Activated CD4-positive, alpha-beta T cell treated with anti-CD3 and anti-CD28 coated beads, Interleukin-2, Interleukin-6, amounts not matched to agents 100 ng/mL and 50 ng/mL, durations not matched to agents 16 hours and 8 hours (primary cell): ENCODE measurements at regions not wholly inside any gene's neighbourhood (a gene's known extent, or its start where the extent isn't known, plus 50 kb on each side); places are given as distances from the start of the nearest gene placed in this dataset.
A peak's percentile ranks its signal among the peaks of the same experiment; 100 is the strongest.
"Not testable (repeated sequence)": the region's sequence is repeated elsewhere in the genome, so short reads cannot be mapped to it uniquely, and the experiment has no call there.

ENCODE experiments used
- DNase-seq: peaks from one replicate; pipeline ENCODE4 v3.0.0-alpha.2; 2020

DNA sequence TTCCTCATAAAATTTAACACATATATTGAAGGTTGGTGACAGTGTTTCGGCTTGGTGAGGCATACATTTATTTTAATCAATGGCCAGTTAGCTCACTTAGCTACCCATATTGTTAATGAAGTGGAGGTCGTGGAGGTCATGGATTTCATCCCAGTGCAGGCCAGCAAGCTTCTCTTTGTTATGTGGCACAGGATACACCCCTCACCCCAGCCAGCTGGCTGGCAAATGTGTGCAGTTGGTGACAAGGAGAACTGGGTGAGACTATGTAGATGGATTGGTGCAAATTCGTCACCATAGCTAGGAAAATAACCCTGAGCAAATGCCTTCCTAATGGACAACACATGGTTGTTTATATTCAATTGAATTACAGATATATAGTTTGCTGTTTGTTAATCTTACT, 50.5 kb upstream of the FOXP2 start:
- no peak for DNase-seq

DNA sequence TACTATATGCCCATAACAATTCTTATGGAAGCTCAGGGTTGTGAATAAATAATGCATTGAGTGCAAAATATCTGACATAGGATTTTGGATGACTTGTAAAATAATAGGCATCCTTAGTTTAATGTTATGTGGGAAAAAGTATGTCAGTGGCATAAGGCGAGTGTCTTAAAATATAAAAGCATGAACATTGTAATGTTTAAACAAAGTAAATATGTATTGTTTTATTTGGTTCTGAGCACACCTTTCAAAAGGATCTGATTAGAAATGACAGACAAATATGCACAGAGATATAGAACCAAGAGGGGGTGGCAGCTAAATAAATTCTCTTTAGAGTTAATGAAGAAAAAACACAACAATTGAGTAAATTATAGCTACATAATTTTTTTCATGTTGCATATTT, 51.3 kb upstream of the FOXP2 start:
- DNase-seq: no peak

DNA sequence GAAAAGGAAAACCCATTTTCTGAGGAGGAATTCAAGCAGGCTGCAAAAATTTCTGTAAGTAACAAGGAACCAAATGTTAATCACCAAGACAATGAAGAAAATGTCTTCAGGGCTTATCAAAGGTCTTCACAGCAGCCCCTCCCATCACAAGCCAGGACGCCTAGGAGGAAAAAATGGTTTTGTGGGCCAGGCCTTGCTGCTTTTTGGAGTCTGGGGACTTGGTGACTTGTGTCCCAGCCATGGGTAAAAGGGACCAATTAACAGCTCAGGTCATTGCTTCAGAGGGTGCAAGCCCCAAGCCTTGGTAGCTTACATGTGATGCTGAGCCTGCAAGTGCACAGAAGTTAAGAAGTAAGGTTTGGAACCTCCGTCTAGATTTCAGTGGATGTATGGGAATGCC, 55.7 kb upstream of the FOXP2 start:
- no peak for DNase-seq

DNA sequence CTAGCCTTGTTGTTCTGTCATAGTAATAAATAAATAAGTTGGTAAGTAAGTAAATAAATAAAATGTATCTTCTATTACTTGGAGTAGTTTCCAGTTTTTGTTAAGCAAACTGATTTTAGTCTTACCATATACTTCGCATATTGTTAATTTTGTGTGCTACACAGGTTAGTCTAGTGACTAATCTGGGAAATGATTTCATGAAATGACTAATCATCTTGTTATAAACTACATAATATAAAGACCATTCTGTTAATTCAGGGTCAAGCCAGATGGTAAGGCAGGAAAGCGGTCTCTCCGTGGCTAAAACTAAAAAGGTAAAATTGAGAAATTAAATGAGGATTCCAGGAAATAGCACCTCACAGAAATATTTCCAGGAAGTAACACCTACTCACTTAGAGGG, 58.5 kb upstream of the FOXP2 start:
- DNase-seq: peak; percentile 7

DNA sequence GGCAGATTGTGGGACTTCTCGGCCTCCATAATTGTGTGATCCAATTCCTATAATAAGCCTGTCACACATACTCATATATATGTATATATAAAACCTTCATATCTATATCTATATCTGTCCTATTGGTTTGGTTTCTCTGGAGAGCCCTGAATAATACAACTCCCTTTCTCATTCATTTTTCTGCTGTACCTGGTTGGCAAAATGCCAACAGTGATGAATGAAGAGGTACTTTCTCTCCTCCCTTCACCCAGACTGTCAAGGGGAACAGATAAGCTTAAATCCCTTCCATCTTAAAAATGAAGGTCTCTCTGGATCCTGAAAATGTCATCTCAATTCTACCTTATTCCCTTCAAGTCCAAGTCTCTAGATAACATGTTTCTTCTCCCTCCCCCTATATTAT, 60.3 kb upstream of the FOXP2 start:
- no peak for DNase-seq

DNA sequence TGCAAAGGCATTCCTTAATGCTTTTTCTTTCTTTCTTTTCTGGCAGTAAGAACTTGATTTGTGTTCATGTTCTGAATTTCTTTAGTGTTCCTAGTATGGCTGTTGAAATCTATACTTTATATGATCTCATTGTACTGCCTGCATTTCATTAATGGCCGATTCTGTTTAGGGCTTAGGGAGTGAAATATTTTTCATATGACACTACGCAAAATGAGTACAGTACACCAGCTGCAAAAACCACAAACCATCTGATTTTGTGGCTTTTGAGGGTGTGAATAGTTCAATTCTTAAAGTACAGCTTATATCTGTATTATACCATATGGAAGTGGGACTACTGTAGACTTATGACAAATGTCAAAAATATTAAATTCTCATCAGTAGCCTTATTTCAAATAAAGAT, 69.1 kb upstream of the FOXP2 start:
- no peak for DNase-seq

DNA sequence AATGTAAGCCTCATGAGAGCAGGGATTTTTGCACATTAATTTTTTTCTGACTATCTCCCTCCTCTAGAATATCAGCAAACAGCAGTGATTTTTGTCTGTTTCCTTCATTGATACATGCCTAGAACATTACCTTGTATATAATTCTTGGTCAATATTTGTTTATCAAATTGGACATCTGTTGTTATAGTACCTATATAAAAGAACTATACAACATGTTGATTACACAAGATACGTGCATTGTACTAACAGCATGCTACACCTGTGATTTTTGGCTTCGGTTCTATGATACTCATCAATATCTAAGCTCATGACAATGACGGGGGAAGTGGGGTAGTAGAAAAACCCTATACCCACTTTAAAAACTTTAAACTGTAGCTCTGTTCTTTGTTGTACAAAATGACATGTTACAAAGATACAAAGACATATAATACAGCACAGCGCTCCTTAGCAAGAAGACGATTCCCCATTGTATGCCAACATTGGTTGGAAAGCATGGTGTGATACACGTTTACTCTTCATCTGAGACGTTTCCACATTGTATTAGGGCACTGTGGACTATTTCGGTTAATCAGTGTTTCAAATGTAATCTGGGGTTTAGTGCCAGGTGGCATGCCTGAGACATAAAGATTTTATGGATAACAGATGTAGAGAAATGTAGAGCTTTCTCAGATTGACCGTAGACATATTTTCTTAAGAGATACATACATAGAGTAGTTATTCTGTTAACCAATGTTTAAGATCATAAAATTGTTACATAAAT, 70.5 kb upstream of the FOXP2 start:
- no peak for DNase-seq

DNA sequence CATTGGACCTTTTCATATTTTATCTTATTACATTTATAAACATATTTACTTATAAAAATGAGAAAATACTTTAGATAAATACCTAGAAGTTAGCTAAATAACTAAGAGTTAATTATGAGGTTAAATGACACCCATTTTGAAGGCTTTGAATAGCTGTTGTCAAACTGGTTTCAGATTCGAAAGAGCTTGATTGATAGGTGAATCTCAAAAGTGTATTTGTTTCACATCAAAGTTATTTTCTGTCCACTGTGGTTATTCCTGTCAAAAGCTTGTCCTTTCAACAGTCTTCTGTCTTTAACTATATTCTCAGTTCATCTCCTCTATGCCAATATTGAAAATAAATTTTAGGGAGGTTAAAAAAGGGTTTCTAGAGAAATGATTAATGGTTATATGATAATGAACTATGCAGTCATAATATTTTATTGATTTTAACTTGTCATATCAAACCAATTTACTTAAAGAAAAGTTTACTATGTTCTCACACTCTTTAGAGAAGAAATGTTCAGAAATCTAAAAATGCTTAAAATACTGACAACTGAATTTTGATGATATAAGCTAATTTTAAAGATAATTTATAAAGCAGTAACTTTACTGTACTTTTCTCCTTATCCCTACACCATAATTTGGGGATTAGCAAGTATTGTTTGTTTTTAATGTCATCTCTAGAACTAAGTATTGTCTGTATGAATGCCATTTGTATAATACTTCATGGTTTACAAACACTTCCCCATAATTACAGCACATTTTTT, 72.0 kb upstream of the FOXP2 start:
- DNase-seq: no peak

DNA sequence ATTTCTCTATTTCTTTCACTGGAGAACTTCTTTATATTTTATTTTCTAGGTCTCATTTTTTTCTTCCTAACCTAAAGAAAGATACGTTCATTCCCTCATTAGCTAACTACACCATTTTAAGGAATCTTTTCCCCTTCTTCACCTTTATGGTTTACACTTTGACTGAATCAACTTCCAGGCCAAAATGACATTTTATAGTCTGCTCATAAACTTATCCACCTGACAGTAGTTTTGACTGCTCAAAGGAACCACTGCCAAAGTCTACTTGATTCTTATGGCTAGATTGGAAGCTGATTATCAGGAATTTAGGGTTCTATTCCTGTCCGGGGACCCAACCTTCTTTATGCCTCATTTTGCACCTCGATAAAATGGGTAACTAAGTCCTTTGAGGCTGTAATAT, 73.0 kb upstream of the FOXP2 start:
- DNase-seq: no peak

DNA sequence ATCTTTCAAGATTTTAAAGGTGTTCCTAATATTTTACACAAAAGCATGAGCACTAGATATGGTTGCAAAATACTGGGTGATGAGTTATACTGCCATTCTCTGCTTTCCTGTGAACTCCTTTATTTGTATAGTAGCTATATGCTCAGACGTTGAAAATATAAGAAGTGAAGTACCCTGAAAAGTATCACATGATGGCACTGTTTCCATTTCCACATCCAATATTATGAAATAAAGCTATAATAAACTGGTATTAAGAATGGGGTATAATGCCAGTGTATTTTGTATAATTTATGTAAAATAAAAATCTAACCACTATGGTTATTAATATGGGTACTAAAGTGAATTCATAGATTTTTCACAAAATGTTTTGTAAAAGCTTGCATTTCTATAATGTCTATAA, 79.6 kb upstream of the FOXP2 start:
- no peak for DNase-seq

DNA sequence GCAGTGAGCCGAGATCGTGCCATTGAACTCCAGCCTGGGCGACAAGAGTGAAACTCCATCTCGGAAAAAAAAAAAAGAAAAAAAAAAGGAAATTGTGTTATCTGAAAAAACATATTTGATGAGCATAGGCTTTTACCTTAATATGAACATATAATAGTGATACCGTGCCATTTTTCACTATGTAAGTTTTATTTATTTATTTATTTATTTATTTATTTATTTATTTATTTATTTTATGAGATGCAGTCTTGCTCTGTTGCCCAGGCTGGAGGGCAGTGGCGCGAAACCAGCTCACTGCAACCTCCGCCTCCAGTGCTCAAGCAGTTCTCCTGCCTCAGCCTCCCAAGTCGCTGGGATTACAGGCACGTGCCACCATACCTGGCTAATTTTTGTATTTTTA, 85.2 kb upstream of the FOXP2 start:
- DNase-seq: not testable (repeated sequence)

DNA sequence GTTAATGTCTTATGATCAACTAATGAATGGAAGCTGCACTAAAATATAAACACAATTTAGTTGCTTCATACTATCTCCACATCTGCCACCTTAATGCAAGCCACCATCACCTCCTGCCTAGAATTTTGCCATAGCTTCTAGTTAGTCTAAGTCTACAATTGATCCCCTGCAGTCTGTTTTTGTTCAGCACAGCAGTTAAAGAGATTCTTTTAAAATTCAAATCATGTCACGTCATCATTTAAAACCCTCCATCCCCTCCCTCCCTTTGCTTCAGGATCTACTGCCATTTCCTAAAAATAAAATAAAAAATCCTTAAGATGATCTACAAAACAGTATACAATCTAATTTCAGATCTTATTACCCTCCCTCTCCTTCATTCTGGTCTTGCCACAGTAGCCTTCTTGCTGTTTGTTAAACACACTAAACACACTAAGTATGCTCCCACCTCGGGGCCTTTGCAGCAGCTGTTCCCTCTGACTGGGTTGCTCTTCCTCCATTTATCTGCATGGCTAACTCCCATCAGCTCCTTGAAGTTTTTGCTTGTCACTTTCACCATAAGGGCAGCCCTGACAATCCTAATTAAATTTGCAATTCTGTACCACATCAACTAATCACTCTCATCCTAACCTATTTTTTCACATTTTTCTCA, 97.0 kb upstream of the FOXP2 start:
- no peak for DNase-seq

DNA sequence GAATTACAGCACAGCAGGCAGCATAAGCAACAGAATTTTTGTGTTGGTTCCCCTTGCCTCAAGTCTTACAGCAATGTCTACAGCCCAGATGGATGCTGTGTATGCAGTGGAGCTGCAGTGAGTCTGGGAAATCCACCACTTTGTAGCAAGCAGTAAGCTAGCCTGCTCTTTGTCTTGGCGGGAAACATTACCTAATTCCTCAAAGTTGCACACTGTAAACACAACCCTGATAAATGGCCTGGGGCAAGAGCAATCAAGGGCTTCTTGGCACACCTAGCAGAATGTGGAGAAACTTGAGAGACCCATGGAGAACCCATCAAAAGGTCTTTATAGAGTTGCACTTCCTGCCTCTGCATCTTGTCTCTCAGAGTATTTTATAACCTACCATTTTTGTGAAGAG, 102.0 kb upstream of the FOXP2 start:
- DNase-seq: no peak

DNA sequence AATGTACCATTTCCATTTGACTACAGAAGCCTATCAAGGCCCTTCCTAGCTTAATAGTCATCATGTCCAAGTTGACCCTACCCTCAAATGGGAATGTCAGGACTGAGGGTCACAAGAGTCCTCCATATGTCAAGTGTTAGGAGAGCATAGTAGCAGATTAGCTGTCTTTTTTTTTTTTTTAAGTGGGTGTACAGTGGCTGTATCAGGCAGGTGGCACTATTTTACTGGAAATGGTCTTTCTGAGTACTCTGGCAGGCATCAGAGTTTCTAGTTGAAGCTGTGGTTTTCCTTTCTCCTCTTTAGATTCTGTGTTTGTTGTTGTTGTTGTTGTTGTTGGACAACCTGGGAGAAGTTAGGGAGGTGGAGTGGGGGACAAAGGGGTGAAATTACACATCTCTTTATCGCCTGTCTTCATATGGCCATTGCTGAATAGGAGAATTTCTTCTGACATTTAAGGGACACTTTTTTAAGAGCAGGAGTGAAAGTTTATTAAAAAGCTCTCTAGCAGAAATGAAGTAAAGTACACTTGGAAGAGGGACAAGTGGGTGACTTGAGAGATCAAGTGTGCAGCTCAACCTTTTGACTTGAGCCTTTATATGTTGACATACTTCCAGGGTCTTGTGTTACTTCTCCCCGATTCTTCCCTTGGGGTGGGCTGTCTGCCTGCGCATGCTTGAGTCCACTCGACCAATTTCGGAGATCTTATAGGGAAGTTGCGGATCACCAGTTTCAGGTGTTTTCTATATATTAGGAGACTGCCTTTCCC, 104.1 kb upstream of the FOXP2 start:
- no peak for DNase-seq

DNA sequence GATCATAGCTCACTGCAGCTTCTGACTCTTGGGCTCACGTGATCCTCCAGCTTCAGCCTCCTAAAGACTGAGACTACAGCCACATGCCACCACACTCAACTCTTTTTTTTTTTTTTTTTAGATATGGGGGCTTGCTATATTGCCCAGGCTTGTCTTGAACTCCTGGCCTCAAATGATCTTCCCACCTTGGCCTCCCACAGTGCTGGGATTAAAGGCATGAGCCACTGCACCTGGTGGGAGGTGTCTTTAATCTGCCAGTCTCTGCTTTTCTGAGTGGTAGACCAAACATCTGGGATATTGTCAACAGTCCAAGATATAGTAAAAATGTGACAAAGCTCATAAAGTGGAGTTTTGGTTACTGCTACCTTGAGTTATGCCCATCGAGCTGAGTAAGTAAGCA, 104.9 kb upstream of the FOXP2 start:
- DNase-seq: no peak

DNA sequence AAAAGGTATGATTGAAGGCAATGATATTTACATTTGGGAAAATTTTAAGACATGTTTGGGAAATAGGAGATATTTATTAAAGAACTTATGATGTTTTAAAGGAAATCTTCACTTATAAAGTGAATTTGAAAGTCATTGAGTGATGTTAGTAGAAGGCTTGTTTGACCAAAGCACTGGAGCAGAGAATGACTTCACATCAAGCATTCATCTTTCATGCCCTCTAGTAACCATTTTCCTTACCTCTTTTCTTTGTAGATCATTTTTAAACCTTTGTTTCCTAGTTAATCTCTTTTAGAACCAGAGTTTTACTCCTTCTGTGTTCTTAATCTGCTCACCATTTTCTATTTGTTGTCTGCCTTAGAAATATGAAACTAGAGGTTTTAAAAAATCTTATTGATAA, 111.3 kb upstream of the FOXP2 start:
- no peak for DNase-seq

DNA sequence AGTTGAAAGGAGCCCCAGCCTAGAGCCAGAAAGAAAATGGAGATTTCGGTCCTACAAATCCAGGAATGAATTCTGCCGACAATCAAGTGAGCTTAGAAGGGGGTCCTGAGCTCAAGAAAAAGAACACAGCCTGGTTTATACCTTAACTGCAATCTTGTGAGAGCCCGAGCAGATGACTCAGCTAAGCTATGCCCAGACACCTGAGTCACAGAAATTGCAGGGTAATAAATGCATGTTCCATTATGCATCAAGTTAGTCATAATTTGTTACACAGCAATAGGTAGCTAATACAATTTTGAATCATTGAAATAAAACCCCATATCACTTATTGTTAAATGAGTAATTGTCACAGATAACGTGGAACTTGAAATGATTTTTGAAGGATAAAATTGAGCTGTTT, 111.8 kb upstream of the FOXP2 start:
- no peak for DNase-seq

DNA sequence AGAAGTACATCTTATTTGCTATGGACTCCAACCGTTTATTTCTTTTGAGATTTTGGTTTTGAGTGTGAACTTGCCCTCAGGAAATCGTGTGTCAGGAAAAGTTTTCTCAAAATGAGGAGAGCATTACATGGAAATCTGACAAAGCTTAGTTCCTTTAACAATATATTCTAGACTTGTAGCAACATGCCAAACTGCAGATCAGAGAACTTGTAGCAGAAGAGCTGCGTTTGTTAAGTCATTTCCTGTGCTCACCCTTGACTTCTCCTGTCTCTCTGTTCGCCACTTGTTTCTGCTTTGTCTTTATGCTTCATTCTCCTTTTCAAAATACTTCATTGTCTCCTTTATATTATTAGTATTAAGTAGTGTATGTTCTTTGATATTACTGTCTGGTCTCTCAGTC, 116.6 kb upstream of the FOXP2 start:
- DNase-seq: no peak

DNA sequence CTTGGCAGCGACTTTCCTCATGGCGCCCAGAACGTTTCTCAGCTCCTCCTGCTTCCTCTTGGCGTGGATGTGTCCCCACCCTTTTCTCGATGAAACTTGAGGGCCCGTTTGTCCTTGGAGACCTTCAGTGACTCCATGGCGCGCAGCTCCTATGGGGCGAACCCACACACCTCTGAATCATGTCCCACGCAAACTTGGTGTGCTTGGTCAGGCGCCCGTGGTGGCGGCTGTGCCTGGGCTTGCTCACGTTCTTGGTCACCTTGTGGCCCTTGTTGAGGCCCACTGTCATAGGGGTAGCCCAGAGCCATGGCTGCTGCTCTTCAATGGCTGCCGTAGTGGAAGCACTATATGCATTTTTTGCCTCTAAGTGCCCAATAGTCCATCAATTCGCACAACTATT, 117.5 kb upstream of the FOXP2 start:
- DNase-seq: no peak

DNA sequence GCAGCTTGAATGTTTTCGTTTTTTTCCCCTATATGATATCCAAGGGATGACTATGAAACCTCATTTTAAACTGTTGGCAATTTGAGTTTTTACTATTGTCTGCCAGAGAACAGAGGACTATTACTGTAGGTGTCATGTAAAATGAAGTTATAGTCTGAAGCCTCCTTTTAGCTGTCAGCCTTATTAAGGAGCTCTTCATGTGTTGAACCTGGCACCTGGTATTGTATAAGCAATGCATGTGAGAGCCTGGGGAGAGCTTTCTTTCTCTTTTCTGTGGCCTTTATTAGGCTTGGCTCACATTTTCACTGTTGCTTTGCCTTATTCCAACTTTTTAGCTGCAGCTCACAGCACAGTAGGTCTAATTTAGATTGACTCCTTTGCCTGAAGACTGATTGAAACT, 119.1 kb upstream of the FOXP2 start:
- DNase-seq: no peak

DNA sequence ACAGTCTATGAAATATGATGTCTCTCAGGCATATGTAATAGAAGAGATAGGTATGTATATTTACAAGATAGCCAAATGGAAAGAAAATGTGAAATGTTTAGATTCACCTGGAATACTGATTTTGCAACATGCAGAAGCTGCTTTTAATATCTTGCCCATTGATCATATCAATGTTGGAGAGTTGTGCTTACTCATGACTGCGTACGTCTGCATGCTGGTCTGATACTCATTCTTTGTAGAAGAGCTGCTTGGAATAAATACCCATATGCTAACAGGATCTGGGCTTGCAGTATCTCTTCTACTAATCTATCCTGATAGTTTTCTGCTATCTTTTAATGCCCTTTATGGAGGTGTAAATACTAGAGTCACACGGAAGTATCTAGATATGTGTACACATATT, 120.6 kb upstream of the FOXP2 start:
- DNase-seq: no peak

DNA sequence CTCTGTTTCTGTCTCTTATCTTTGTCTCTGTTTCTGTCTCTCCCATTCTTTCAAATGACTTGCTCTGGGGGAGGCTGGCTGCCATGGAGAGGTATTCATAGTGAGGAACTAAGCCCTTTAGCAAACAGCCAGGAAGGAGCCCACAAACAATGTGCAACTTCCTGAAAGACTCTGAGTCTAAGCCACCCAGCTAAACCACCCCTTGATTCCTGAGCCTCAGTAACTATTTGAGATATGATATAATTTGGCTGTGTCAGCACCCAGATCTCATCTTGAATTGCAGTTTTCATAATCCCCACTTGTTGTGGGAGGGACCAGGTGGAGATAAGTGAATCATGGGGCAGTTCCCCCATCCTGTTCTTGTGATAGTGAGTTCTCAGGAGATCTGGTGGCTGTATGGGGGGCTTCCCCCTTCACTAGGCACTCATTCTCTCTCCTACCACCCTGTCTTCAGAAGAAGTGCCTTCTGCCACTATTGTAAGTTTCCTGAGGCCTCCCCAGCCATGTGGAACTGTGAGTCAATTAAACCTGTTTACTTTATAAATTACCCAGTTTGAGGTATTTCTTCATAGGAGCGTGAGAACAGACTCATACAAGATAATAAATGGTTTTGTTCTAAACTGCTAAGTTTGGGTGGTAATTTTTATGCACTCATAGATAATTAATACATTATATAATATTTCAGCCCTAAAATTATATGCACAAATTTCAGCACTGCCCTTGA, 121.2 kb upstream of the FOXP2 start:
- DNase-seq: no peak

DNA sequence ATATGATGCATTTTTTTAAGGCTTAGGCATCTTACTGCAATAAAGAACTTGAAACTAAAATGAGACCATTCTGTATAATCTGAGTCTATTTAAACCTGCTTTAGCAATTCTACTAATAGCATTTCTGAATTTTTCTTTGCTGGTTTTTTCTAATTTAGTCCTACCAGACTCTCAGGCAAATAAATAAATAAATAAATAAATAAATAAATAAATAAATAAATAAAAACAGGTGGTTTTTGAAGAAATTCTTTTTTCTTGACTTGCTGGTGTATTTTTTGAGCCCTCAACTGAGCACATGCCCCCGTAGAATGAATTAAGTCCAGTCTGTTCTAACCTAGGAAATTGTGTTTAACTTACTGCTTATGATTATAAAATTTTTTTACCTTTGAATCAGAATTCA, 134.7 kb upstream of the FOXP2 start:
- no peak for DNase-seq
